ENCODE measurements at regions not wholly inside any gene's neighbourhood (a gene's known extent, or its start where the extent isn't known, plus 50 kb on each side); places are given as distances from the start of the nearest gene placed in this dataset.

GRCh38 chr7:46297515-46297914 is 376.4 kb upstream of the IGFBP3 start:
- TF ChIP-seq CTCF (IDR thresholded peaks at IDR 0.05) (no peak), POLR2A (IDR thresholded peaks at IDR 0.05) (no peak)
